ENCODE measurements at regions not wholly inside any gene's neighbourhood (a gene's known extent, or its start where the extent isn't known, plus 50 kb on each side); places are given as distances from the start of the nearest gene placed in this dataset.

GRCh38 chr22:49392247-49392646 is 435.4 kb downstream of the BRD1 start:
- TF ChIP-seq POLR2A (IDR thresholded peaks at IDR 0.05; ENCODE audit: borderline replicate concordance, extremely low read depth, insufficient read depth, insufficient read length) (no peak), ELF1 (IDR thresholded peaks at IDR 0.05; ENCODE audit: borderline replicate concordance, low read depth) (no peak), SIN3A (IDR thresholded peaks at IDR 0.05; ENCODE audit: low read depth) (no peak), ZNF274 (IDR thresholded peaks at IDR 0.05; ENCODE audit: low read depth, low read length) (no peak), TCF7L2 (IDR thresholded peaks at IDR 0.05; ENCODE audit: borderline replicate concordance, extremely low read depth, insufficient read depth, insufficient read length) (no peak), EZH2phosphoT487 (IDR thresholded peaks at IDR 0.05; ENCODE audit: borderline replicate concordance) (no peak), MAX (IDR thresholded peaks at IDR 0.05) (no peak), FOSL1 (IDR thresholded peaks at IDR 0.05; ENCODE audit: low read depth) (no peak), ATF3 (IDR thresholded peaks at IDR 0.05) (no peak), EGR1 (IDR thresholded peaks at IDR 0.05; ENCODE audit: low read depth) (no peak), REST (IDR thresholded peaks at IDR 0.05; ENCODE audit: low read depth) (no peak), CTCF (IDR thresholded peaks at IDR 0.05 in 2 of 3, conservative IDR thresholded peaks at IDR 0.05 in 1 of 3; ENCODE audit: borderline replicate concordance in 1 of 3, insufficient read depth in 1 of 3, low read depth in 2 of 3, low read length in 2 of 3) (no peak), YY1 (IDR thresholded peaks at IDR 0.05; ENCODE audit: extremely low read depth, insufficient replicate concordance, low read depth, low read length) (no peak)
- CTCF ChIA-PET, result no interaction called here

More at GRCh38 chr22:49392247-49392646, 435.4 kb downstream of the BRD1 start:
- POLR2A ChIA-PET, result no interaction called here
- H3K27me3 ChIP-seq (ENCODE audit: insufficient read depth, low read length), result no peaks in the 10 kb centered on the region
- RAD21 ChIA-PET (ENCODE audit: low non-redundant PET in 1 of 2, low total read pairs in 2 of 2, uncharacterized antibody in 2 of 2, unreplicated experiment in 2 of 2), result interaction anchor here in 1 of 2 experiments (0.6 kb wide), 1 partner anchor 161 kb away, joined by 4 read pairs; no protein-coding TSS in a partner anchor
- DNase-seq (ENCODE audit: low read depth, low spot score), result no peak
- no peaks in the 10 kb centered on the region for H4K20me1 ChIP-seq (ENCODE audit: insufficient read depth)
- H3K4me2 ChIP-seq (ENCODE audit: low read length), result no peak overlapping the region
- intact Hi-C loops (cut with micrococcal nuclease), result no loop called here
- H3K9me3 ChIP-seq (ENCODE audit: control insufficient read depth in 1 of 2, insufficient read depth in 1 of 2, low read depth in 1 of 2, low read length in 2 of 2), result peaks cover 0 to 10% of the 10 kb centered on the region in 2 experiments; a peak in 2 of 4 replicates
- H3K9me2 ChIP-seq (ENCODE audit: insufficient read depth), result no peaks in the 10 kb centered on the region
- H2AFZ ChIP-seq (ENCODE audit: low read depth, low read length, poor library complexity, severe bottlenecking), result no peak overlapping the region
- no TSS peak for BruUV-seq (replicated peaks)
- ATAC-seq, result no peak
- H3K79me2 ChIP-seq (ENCODE audit: insufficient read depth, low read length), result no peaks in the 10 kb centered on the region
- H3K4me3 ChIP-seq (replicated peaks in 1 of 2; ENCODE audit: low read depth in 1 of 2, low read length in 2 of 2), result no peak overlapping the region
- no peak overlapping the region for H3K27ac ChIP-seq (ENCODE audit: low read depth, low read length)
- peaks cover 0 to 5% of the 10 kb centered on the region in 2 experiments; a peak in 2 of 4 replicates for H3K4me1 ChIP-seq (ENCODE audit: control insufficient read depth in 1 of 2, insufficient read depth in 2 of 2, low read length in 2 of 2)
- no peak overlapping the region for H3K9ac ChIP-seq (ENCODE audit: low read length)
- H3K36me3 ChIP-seq (ENCODE audit: control insufficient read depth in 1 of 2, insufficient read depth in 2 of 2, low read length in 2 of 2), result no peaks in the 10 kb centered on the region
